GM18870 (cell line): ENCODE measurements at regions not wholly inside any gene's neighbourhood (a gene's known extent, or its start where the extent isn't known, plus 50 kb on each side); places are given as distances from the start of the nearest gene placed in this dataset.
"Not testable (repeated sequence)": the region's sequence is repeated elsewhere in the genome, so short reads cannot be mapped to it uniquely, and the experiment has no call there.

Source experiments
- ATAC-seq: cut with Tn5 transposase; IDR thresholded peaks from one replicate; pipeline ENCODE4 v1.9.1; 2021; ENCODE audit warnings: moderate library complexity; ENCODE audit not compliant: unreplicated experiment

DNA sequence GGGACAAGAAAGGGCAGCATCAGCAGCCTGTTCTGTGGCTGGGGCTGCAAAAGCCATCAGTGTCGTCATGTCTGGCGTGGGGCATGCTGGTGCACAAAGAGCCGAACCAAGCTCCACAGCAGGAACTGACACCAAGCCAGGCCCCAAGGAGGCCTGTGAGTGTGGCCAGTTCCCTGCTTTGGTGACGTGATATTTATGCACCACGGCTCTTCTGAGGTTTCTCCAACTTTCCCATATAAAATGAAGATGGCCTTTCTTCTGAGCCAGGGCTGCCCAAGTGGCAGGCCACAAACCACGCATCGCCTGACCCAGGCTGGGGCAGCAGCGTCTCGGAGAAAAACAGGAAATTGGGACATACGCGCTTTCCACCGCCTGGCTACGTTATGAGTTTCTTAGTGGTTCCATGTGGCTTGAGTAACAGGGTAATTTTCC, 109.9 kb downstream of the RIN2 start:
- ATAC-seq, result no peak

DNA sequence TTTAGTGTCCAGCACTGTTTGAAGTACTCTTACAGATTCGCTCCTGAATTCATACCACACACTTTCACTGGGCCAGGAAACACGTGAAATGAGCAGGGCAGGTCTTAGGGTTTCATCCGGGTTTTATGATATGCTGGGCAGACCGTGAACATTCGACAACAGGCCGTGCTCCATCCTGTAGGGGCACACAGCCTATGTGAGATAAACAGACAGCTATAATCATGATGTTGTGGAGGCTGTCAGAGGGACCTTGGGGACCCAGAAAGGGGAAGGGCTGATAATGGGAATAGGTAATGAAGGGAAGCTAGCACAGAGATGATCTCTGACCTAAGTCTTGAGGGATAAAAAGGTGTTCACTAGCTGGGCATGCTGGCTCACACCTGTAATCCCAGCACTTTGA, 110.4 kb downstream of the RIN2 start:
- no peak for ATAC-seq

DNA sequence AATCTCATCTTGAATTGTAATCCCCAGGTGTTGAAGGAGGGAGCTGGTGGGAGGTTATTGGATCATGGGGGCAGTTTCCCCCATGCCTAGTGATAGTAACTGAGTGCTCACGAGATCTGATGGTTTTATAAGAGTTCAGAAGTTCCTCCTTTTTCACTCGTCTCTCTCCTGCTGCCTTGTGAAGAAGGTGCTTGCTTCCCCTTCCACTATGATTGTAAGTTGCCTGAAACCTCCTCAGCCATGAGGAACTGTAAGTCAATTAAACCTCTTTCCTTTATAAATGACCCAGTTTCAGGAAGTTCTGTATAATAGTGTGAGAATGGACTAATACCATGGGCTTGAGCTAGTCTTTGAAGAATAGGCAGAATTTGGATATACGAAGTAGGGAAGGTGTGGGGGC, 113.9 kb downstream of the RIN2 start:
- no peak for ATAC-seq

GRCh38 chr20:19874040-19874727, 116.1 kb downstream of the RIN2 start:
- no peak for ATAC-seq

DNA sequence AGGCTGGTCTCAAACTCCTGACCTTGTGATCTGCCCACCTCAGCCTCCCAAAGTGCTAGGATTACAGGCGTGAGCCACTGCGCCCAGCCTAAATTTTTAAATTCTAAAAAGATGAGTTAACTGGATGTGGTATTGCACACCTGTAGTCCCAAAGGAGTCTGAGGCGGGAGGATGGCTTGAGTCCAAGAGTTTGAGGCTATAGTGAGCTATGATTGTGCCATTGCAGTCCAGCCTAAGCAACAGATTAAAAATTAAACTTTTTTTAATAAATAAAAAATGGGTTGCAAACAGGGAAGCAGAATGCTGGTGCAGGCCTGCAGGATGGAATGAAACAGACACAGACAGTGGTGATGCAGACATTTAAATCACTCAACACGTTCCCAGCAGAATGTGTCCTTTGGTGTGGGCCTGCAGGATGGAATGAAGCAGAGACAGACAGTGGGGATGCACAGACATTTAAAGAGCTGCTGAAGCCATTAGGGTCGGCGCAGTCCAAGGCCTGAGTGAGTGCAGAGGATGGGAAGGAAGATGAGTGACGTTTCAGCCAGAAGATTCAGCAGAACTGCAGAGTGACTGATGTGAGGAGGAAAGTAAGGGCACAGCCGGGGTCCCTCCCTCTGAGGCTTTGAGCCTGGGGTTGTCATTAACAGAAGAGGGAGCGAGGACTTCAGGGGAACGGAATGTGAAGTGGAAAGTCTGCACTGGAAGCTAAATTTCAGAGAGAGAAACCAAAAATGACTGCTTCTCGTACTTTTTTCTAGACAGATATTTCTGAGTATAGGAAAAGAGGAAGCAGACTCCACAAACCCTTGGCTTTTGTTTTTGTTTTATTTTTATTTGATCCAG, 117.5 kb downstream of the RIN2 start:
- ATAC-seq, result no peak

- ATAC-seq, result no peak
Measured at GRCh38 chr20:19876828-19877460, 118.9 kb downstream of the RIN2 start.

GRCh38 chr20:19879874-19880255, 121.8 kb downstream of the RIN2 start:
- not testable (repeated sequence) for ATAC-seq

DNA sequence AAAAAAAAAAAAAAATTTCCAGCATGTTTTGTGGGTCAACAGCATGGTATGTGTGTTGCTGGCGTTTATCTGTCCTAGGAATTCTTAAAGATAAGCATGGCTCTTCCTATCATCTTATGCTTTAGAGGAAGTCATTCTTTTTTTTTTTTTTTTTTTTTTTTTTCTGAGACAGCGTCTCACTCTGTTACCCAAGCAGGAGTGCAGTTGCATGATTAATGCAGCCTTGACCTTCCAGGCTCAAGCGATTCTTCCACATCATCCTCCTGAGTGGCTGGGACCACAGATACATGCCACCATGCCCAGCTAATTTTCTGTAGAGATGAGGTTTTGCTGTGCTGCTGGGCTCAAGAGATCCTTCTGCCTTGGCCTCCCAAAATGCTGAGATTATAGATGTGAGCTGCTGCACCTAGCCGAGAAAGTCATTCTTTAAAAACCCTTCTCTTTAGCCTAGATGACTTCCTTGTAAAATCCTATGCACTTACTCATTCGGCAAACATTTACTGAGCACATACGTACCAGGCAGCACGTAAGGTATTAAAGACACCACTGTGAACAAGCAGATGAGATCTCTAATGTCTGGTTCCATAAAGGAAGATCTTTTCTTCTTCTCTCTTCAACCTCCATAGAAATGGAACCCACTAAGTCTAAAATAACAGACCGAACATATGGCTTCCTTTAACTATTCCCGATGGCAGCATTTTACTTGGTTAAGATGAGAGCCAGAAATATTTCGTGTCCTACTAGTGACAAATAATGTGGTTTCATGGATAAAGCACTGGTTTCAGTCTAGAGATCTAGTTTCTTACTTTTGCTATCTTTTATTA, 122.4 kb downstream of the RIN2 start:
- no peak for ATAC-seq

DNA sequence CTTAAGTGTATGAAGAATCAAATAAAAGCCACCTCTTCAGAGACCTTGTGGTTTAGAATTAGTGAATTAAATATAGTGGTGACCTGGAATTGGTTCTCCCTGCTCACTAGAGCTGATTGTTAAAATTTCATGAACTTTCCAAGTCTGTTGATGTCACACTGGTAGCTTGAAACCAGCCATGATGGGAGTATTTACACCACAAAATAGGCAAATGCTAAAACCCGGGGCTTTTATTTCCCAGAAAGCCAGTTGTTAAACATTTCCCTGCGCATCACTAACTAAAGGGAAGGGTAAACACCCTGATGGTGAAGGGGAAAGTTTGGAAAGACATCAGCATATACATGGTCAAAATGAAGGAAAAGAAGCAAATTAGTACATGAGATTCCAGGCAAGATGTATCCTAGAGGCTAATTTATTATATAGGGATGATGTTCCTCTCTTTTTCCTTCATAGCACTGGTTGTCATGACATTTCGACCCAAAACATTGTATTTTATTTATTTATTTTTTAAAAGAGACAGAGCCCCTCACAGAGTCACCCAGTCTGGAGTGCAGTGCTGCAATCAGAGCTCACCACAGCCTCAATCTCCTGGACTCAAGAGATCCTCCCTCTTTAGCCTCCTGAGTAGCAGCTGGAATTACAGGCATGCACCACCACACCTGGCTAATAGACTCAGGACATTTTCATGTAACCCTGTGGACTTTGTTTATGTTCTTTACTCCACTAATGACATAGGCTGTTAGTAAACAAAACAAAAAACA, 123.2 kb downstream of the RIN2 start:
- no peak for ATAC-seq

- no peak for ATAC-seq
Measured at GRCh38 chr20:19881990-19882389, 123.9 kb downstream of the RIN2 start.

- no peak for ATAC-seq
Measured at GRCh38 chr20:19882446-19882845, 124.4 kb downstream of the RIN2 start.

DNA sequence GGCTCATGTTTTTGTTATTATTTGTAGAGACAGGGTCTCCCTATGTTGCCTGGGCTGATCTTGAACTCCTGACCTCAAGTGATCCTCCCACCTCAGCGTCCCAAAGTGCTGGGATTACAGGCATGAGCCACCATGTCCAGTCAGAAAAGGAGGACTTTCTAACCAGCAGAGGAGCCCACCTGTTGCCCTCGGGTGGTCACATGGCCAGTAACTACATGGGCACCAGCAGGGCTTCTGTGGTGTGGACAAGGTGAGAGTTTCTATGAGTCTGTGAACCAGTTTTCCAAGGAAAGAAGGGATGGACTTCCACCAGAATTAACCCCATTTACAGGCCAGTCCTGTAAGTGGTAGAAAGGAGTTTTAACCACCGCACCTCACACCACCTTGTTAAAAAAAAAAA, 125.4 kb downstream of the RIN2 start:
- no peak for ATAC-seq

DNA sequence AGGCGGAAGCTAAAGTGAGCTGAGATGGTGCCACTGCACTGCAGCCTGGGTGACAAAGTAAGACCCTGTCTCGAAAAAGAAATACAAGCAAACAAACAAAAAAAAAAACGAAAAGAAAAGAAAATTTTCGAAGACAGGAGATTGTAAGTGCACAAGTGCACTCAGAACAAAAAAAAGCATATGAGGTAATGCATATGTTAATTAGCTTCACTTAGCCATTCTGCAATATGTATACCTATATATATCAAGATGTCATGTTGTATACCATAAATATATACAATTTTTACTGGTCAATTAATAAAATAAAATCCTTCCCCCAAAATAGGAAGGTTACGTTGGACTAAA, 127.5 kb downstream of the RIN2 start:
- ATAC-seq, result no peak

DNA sequence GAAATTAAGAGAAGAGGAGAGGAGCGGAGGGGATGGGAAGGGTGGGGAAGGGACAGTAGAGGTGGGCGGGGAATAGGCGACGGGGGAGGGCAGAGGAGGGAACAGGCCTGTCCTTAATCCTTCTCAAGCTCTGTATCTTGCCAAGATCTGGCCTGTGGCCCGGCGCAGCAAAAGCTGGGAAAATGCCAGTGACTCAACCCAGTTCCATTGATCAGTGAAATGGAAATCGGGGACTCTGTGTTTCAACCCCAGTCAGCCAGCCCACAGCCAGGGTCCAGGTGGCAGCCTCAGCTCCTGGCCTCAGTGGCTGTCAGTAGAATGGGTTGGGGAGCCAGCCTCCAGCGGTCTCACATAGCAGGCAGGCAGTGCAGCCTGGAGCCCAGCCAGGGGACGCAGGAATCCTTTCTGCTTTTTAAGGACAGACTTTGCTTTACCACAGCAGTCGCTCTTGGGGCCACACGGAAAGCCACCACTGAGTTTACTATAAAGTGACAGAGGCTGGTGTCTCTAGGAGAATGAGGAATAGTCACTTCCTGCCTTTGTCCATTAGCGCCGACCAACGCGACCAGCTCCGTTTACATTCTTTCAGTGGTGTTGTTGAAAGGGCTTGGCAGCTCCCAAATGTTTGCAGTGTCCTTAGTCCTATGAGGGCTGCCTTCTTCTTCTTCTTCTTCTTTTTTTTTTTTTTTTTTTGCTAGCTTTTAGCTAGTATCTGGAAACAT, 128.0 kb downstream of the RIN2 start:
- no peak for ATAC-seq

GRCh38 chr20:19886661-19887288, 128.7 kb downstream of the RIN2 start:
- no peak for ATAC-seq

DNA sequence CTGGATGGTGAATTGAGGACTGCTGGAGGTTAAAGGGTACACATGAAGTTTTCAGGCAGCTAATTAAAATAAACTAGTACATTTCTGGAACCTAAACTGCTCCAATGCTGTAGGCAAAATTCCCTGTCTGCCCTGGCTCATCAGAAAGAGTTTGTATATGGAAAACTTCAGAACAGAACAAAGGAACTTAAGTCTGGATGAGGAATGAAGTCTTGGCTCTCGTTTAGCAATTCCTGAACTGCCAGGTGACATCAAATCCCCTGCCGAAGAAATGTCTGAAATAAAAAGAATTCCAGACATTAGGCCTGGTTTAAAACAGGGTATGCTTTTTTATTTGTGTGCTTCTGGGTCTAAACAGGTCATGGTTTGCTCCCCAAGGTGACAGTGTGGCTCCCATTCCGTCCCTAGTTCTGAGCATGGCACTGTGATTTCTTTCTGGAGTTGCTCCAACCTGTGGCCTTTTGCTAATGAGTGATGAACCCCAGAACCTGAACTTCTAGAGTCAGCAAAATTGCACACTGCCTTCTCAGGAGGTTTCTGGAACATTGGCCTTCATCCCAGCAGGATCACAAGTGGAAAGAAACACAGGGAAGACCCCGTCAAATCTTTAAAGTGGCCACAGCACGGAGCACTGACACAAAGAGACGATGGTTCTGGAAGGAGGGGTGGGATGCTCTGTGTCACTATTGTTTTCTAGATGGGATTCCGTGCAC, 129.4 kb upstream of the NAA20 start:
- ATAC-seq, result no peak

DNA sequence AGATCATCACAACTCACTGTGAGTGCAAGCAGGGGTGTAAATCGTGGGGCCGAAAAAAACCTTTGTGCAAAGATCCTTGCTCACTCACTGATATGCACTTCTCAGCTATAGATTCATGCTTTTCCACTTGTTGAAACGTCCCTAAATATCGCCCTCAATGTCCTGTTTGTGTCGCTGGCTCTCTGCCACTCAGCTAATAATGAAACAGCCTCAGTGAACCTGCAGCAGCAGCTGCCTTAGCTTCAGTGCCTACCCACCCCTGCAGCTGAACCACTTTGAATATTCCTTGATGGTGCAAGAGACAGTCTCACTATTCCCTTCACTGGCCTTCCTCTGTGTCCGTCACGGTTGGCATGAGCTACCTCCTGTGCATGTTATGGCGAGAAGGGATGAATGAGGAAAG, 128.9 kb upstream of the NAA20 start:
- ATAC-seq, result no peak

GRCh38 chr20:19889011-19889953, 127.9 kb upstream of the NAA20 start:
- ATAC-seq, result no peak
